Mesendoderm (in vitro differentiated cells): ENCODE measurements at regions not wholly inside any gene's neighbourhood (a gene's known extent, or its start where the extent isn't known, plus 50 kb on each side); places are given as distances from the start of the nearest gene placed in this dataset.

Source experiments
- DNase-seq: peaks from one replicate; pipeline ENCODE4 v3.0.0; 2013
- H2AK5ac ChIP-seq: 2 replicates; pipeline ENCODE4 v1.6.1; 2013; ENCODE audit warnings: low read length, inconsistent platforms
- H2BK120ac ChIP-seq: 2 replicates; pipeline ENCODE4 v1.6.1; 2013; ENCODE audit warnings: low read depth, mild to moderate bottlenecking, low read length, moderate library complexity, mixed read lengths
- H2BK15ac ChIP-seq: replicated peaks from 2 replicates; pipeline ENCODE4 v1.6.1; 2013; ENCODE audit warnings: low read depth, mild to moderate bottlenecking, moderate library complexity
- H2BK5ac ChIP-seq: 2 replicates; pipeline ENCODE4 v1.6.1; 2013; ENCODE audit warnings: low read length, inconsistent platforms
- H3K18ac ChIP-seq: 2 replicates; pipeline ENCODE4 v1.6.1; 2013; ENCODE audit warnings: mild to moderate bottlenecking, low read length, mixed read lengths
- H3K23ac ChIP-seq: one replicate; pipeline ENCODE4 v1.6.1; 2013; ENCODE audit warnings: low read length
- H3K27ac ChIP-seq: 2 replicates; pipeline ENCODE4 v1.5.1; 2013; ENCODE audit warnings: low read depth, mild to moderate bottlenecking, inconsistent platforms, low read length, moderate library complexity
- H3K27me3 ChIP-seq: 2 replicates; pipeline ENCODE4 v1.6.1; 2013; ENCODE audit warnings: low read length, control low read depth, mild to moderate bottlenecking, inconsistent platforms; ENCODE audit not compliant: insufficient read depth, poor library complexity
- H3K36me3 ChIP-seq: 2 replicates; pipeline ENCODE4 v1.6.1; 2013; ENCODE audit warnings: low read length, inconsistent platforms; ENCODE audit not compliant: control insufficient read depth, insufficient read depth
- H3K4ac ChIP-seq: one replicate; pipeline ENCODE4 v1.6.1; 2013; ENCODE audit warnings: low read depth, mild to moderate bottlenecking, low read length, moderate library complexity
- H3K4me1 ChIP-seq: 2 replicates; pipeline ENCODE4 v1.6.1; 2013; ENCODE audit warnings: low read depth, low read length, inconsistent platforms; ENCODE audit not compliant: control insufficient read depth
- H3K4me2 ChIP-seq: 2 replicates; pipeline ENCODE4 v1.6.1; 2013; ENCODE audit warnings: low read length
- H3K4me3 ChIP-seq: 2 replicates; pipeline ENCODE4 v1.5.1; 2013; ENCODE audit warnings: mild to moderate bottlenecking, low read length
- H3K56ac ChIP-seq: one replicate; pipeline ENCODE4 v1.6.1; 2013; ENCODE audit warnings: low read length
- H3K79me1 ChIP-seq: 2 replicates; pipeline ENCODE4 v1.6.1; 2013; ENCODE audit warnings: low read length, inconsistent platforms
- H3K79me2 ChIP-seq: 2 replicates; pipeline ENCODE4 v1.6.1; 2013; ENCODE audit warnings: mild to moderate bottlenecking, low read length; ENCODE audit not compliant: control insufficient read depth, insufficient read depth
- H3K9ac ChIP-seq: 2 replicates; pipeline ENCODE4 v1.6.1; 2013; ENCODE audit warnings: low read length, inconsistent platforms
- H4K5ac ChIP-seq: one replicate; pipeline ENCODE4 v1.6.1; 2013; ENCODE audit warnings: low read length
- H4K8ac ChIP-seq: one replicate; pipeline ENCODE4 v1.6.1; 2013; ENCODE audit warnings: low read depth, mild to moderate bottlenecking, control low read depth, low read length, moderate library complexity
- WGBS: extraction: QIAGEN DNeasy Blood & Tissue Kit; methylation state at CpG from one replicate; pipeline ENCODE4 v1.1.7; 2013; ENCODE audit warnings: low lambda C conversion rate, missing lambda C conversion rate; ENCODE audit not compliant: insufficient coverage; ENCODE audit errors: extremely low coverage; 5-methylcytosine and 5-hydroxymethylcytosine counted together

GRCh38 chr14:100409003-100409360 lies 85.8 kb downstream of the SLC25A47 start:
- Histone ChIP-seq H4K8ac (no peak overlapping the region), H3K4me2 (no peak overlapping the region), H3K27ac (no peak overlapping the region), H3K18ac (peak overlapping the region; percentile 42), H3K9ac (no peak overlapping the region), H3K56ac (no peak overlapping the region), H3K27me3 (no peaks in the 10 kb centered on the region), H2BK120ac (no peak overlapping the region), H3K4ac (no peak overlapping the region), H3K36me3 (no peaks in the 10 kb centered on the region), H3K79me1 (no peaks in the 10 kb centered on the region), H3K4me3 (no peak overlapping the region), H4K5ac (no peak overlapping the region), H3K23ac (no peak overlapping the region), H2BK15ac (no peak overlapping the region), H3K79me2 (no peaks in the 10 kb centered on the region), H2BK5ac (no peak overlapping the region), H2AK5ac (no peak overlapping the region), H3K4me1 (no peaks in the 10 kb centered on the region)
- no CpG with 5 or more reads among the region's 6 CpGs for WGBS
- DNase-seq, result no peak

- Histone ChIP-seq H3K27me3 (no peaks in the 10 kb centered on the region), H3K4me3 (no peak overlapping the region), H3K4ac (no peak overlapping the region), H3K9ac (no peak overlapping the region), H3K79me2 (no peaks in the 10 kb centered on the region), H2AK5ac (no peak overlapping the region), H2BK5ac (no peak overlapping the region), H4K5ac (no peak overlapping the region), H3K18ac (no peak overlapping the region), H2BK15ac (no peak overlapping the region), H3K56ac (no peak overlapping the region), H3K79me1 (no peaks in the 10 kb centered on the region), H4K8ac (no peak overlapping the region), H3K4me2 (no peak overlapping the region), H3K36me3 (no peaks in the 10 kb centered on the region), H3K4me1 (no peaks in the 10 kb centered on the region), H3K23ac (no peak overlapping the region), H3K27ac (no peak overlapping the region), H2BK120ac (no peak overlapping the region)
- WGBS, result no CpG with 5 or more reads among the region's 2 CpGs
- DNase-seq, result no peak
These were observed 86.5 kb downstream of the SLC25A47 start for GRCh38 chr14:100409651-100410050.

- H3K4me3 ChIP-seq, result no peak overlapping the region
- no peaks in the 10 kb centered on the region for H3K36me3 ChIP-seq
- H3K4ac ChIP-seq, result no peak overlapping the region
- no CpG with 5 or more reads among the region's 8 CpGs for WGBS
- H4K5ac ChIP-seq, result no peak overlapping the region
- no peaks in the 10 kb centered on the region for H3K27me3 ChIP-seq
- no peak overlapping the region for H2BK15ac ChIP-seq
- no peak overlapping the region for H3K23ac ChIP-seq
- H3K4me1 ChIP-seq, result no peaks in the 10 kb centered on the region
- H3K79me1 ChIP-seq, result no peaks in the 10 kb centered on the region
- H2AK5ac ChIP-seq, result no peak overlapping the region
- DNase-seq, result peak; percentile 65
- no peak overlapping the region for H3K9ac ChIP-seq
- H2BK5ac ChIP-seq, result no peak overlapping the region
- H3K27ac ChIP-seq, result no peak overlapping the region
- no peak overlapping the region for H3K56ac ChIP-seq
- no peak overlapping the region for H4K8ac ChIP-seq
- H2BK120ac ChIP-seq, result peak overlapping the region; percentile 78
- H3K4me2 ChIP-seq, result no peak overlapping the region
- no peak overlapping the region for H3K18ac ChIP-seq
- H3K79me2 ChIP-seq, result no peaks in the 10 kb centered on the region
These were observed 87.0 kb downstream of the SLC25A47 start for GRCh38 chr14:100410056-100410565.

GRCh38 chr14:100413699-100414098 lies 90.6 kb downstream of the SLC25A47 start:
- no CpG with 5 or more reads among the region's 7 CpGs for WGBS
- Histone ChIP-seq H3K27me3 (no peaks in the 10 kb centered on the region), H3K36me3 (no peaks in the 10 kb centered on the region), H2BK15ac (no peak overlapping the region), H2BK120ac (no peak overlapping the region), H3K56ac (no peak overlapping the region), H3K23ac (no peak overlapping the region), H3K4me3 (no peak overlapping the region), H3K18ac (no peak overlapping the region), H4K8ac (no peak overlapping the region), H2BK5ac (no peak overlapping the region), H4K5ac (no peak overlapping the region), H3K4ac (no peak overlapping the region), H3K4me1 (peaks cover 2% of the 10 kb centered on the region), H3K27ac (no peak overlapping the region), H3K4me2 (no peak overlapping the region), H3K9ac (no peak overlapping the region), H3K79me1 (no peaks in the 10 kb centered on the region), H3K79me2 (no peaks in the 10 kb centered on the region), H2AK5ac (no peak overlapping the region)
- no peak for DNase-seq

- Histone ChIP-seq H3K23ac (no peak overlapping the region), H4K5ac (no peak overlapping the region), H3K27me3 (no peaks in the 10 kb centered on the region), H3K4me2 (no peak overlapping the region), H3K79me2 (no peaks in the 10 kb centered on the region), H3K4me1 (peaks cover 2% of the 10 kb centered on the region), H3K27ac (no peak overlapping the region), H3K36me3 (no peaks in the 10 kb centered on the region), H3K4me3 (no peak overlapping the region), H3K79me1 (no peaks in the 10 kb centered on the region), H2BK120ac (no peak overlapping the region), H2AK5ac (no peak overlapping the region), H4K8ac (no peak overlapping the region), H2BK5ac (no peak overlapping the region), H2BK15ac (no peak overlapping the region), H3K56ac (no peak overlapping the region), H3K4ac (no peak overlapping the region), H3K9ac (no peak overlapping the region), H3K18ac (no peak overlapping the region)
- no CpG with 5 or more reads among the region's 3 CpGs for WGBS
- DNase-seq, result no peak
These were observed 92.1 kb downstream of the SLC25A47 start for GRCh38 chr14:100415226-100415625.

GRCh38 chr14:100416081-100416680 lies 93.0 kb downstream of the SLC25A47 start:
- H3K79me2 ChIP-seq, result no peaks in the 10 kb centered on the region
- no peak overlapping the region for H2BK15ac ChIP-seq
- H2BK120ac ChIP-seq, result no peak overlapping the region
- DNase-seq, result no peak
- no peak overlapping the region for H3K27ac ChIP-seq
- H3K4me2 ChIP-seq, result no peak overlapping the region
- no peaks in the 10 kb centered on the region for H3K36me3 ChIP-seq
- no peak overlapping the region for H3K4me3 ChIP-seq
- H2AK5ac ChIP-seq, result no peak overlapping the region
- H3K4me1 ChIP-seq, result peaks cover 2% of the 10 kb centered on the region
- H4K8ac ChIP-seq, result no peak overlapping the region
- no CpG with 5 or more reads among the region's 8 CpGs for WGBS
- no peak overlapping the region for H3K18ac ChIP-seq
- H3K79me1 ChIP-seq, result peaks cover 1% of the 10 kb centered on the region
- no peak overlapping the region for H3K9ac ChIP-seq
- H3K4ac ChIP-seq, result no peak overlapping the region
- no peak overlapping the region for H2BK5ac ChIP-seq
- no peaks in the 10 kb centered on the region for H3K27me3 ChIP-seq
- H3K56ac ChIP-seq, result no peak overlapping the region
- H4K5ac ChIP-seq, result no peak overlapping the region
- no peak overlapping the region for H3K23ac ChIP-seq
